Muscle of leg (tissue), 3 donors: ENCODE measurements at regions not wholly inside any gene's neighbourhood (a gene's known extent, or its start where the extent isn't known, plus 50 kb on each side); places are given as distances from the start of the nearest gene placed in this dataset.

Experiments
- DNase-seq: peaks from one replicate; pipeline ENCODE4 v3.0.0; 2013
- H3K27ac ChIP-seq: one replicate; pipeline ENCODE4 v1.5.1; 2013; ENCODE audit warnings: mild to moderate bottlenecking, low read length, control low read depth
- H3K27me3 ChIP-seq: one replicate; pipeline ENCODE4 v1.6.1; 2013; ENCODE audit warnings: low read length; ENCODE audit not compliant: control insufficient read depth, insufficient read depth
- H3K36me3 ChIP-seq: one replicate; pipeline ENCODE4 v1.6.1; 2013; ENCODE audit warnings: low read length; ENCODE audit not compliant: control insufficient read depth, insufficient read depth
- H3K4me1 ChIP-seq: one replicate; pipeline ENCODE4 v1.6.1; 2013; ENCODE audit warnings: low read length; ENCODE audit not compliant: control insufficient read depth, insufficient read depth
- H3K4me3 ChIP-seq: one replicate; pipeline ENCODE4 v1.5.1; 2013; ENCODE audit warnings: low read length, control low read depth
- H3K9me3 ChIP-seq: replicated peaks from 2 replicates; pipeline ENCODE4 v1.6.1; 2013; ENCODE audit warnings: low read depth, low read length; ENCODE audit not compliant: control insufficient read depth
- WGBS: methylation state at CpG from one replicate; pipeline ENCODE4 v1.1.5; 2013; ENCODE audit warnings: missing lambda C conversion rate; ENCODE audit not compliant: insufficient coverage; 5-methylcytosine and 5-hydroxymethylcytosine counted together

GRCh38 chr4:54933579-54933978, 191.8 kb downstream of the KDR start:
- no peak overlapping the region for H3K4me3 ChIP-seq
- no peaks in the 10 kb centered on the region for H3K9me3 ChIP-seq
- no peak for DNase-seq
- 100% methylated on average over 2 of the region's 2 CpGs for WGBS
- H3K27me3 ChIP-seq: no peaks in the 10 kb centered on the region
- no peak overlapping the region for H3K27ac ChIP-seq
- peaks cover 8% of the 10 kb centered on the region for H3K4me1 ChIP-seq
- no peaks in the 10 kb centered on the region for H3K36me3 ChIP-seq

GRCh38 chr4:54930226-54930625, 195.2 kb downstream of the KDR start:
- no peaks in the 10 kb centered on the region for H3K9me3 ChIP-seq
- no peaks in the 10 kb centered on the region for H3K27me3 ChIP-seq
- H3K4me1 ChIP-seq: peaks cover 8% of the 10 kb centered on the region
- no peaks in the 10 kb centered on the region for H3K36me3 ChIP-seq
- 41% methylated on average over 4 of the region's 6 CpGs for WGBS
- H3K27ac ChIP-seq: peak overlapping the region; percentile 69
- no peak overlapping the region for H3K4me3 ChIP-seq
- peak; percentile 32 for DNase-seq

- WGBS: 64% methylated on average over 2 of the region's 4 CpGs
- H3K36me3 ChIP-seq: no peaks in the 10 kb centered on the region
- no peaks in the 10 kb centered on the region for H3K27me3 ChIP-seq
- no peaks in the 10 kb centered on the region for H3K9me3 ChIP-seq
- H3K27ac ChIP-seq: peak overlapping the region; percentile 69
- H3K4me3 ChIP-seq: no peak overlapping the region
- peaks cover 8% of the 10 kb centered on the region for H3K4me1 ChIP-seq
- peak; percentile 69 for DNase-seq
Observed at GRCh38 chr4:54929459-54929858, 195.9 kb downstream of the KDR start.

GRCh38 chr4:54924891-54925290, 200.5 kb downstream of the KDR start:
- DNase-seq: no peak
- Histone ChIP-seq H3K27ac (no peak overlapping the region), H3K4me3 (no peak overlapping the region), H3K9me3 (no peaks in the 10 kb centered on the region), H3K4me1 (peaks cover 6% of the 10 kb centered on the region), H3K36me3 (no peaks in the 10 kb centered on the region), H3K27me3 (no peaks in the 10 kb centered on the region)

- Histone ChIP-seq H3K4me3 (no peak overlapping the region), H3K27ac (no peak overlapping the region), H3K9me3 (no peaks in the 10 kb centered on the region), H3K36me3 (no peaks in the 10 kb centered on the region), H3K4me1 (peaks cover 10% of the 10 kb centered on the region), H3K27me3 (no peaks in the 10 kb centered on the region)
- WGBS: 86% methylated on average over 1 of the region's 2 CpGs
- DNase-seq: no peak
Observed at GRCh38 chr4:54915276-54915675, 210.1 kb downstream of the KDR start.

GRCh38 chr4:54914781-54915180, 210.6 kb downstream of the KDR start:
- peaks cover 10% of the 10 kb centered on the region for H3K4me1 ChIP-seq
- H3K9me3 ChIP-seq: no peaks in the 10 kb centered on the region
- WGBS: 50% methylated on average over 1 of the region's 2 CpGs
- no peak overlapping the region for H3K4me3 ChIP-seq
- no peak overlapping the region for H3K27ac ChIP-seq
- no peaks in the 10 kb centered on the region for H3K36me3 ChIP-seq
- H3K27me3 ChIP-seq: no peaks in the 10 kb centered on the region
- DNase-seq: no peak

GRCh38 chr4:54913751-54914526, 211.5 kb downstream of the KDR start:
- peak overlapping the region; percentile 21 for H3K27ac ChIP-seq
- H3K4me3 ChIP-seq: no peak overlapping the region
- H3K9me3 ChIP-seq: no peaks in the 10 kb centered on the region
- peak; percentile 31 for DNase-seq
- H3K4me1 ChIP-seq: peaks cover 10% of the 10 kb centered on the region
- H3K27me3 ChIP-seq: no peaks in the 10 kb centered on the region
- WGBS: 43% methylated on average over 5 of the region's 8 CpGs
- H3K36me3 ChIP-seq: no peaks in the 10 kb centered on the region

GRCh38 chr4:54912155-54912554, 213.2 kb downstream of the KDR start:
- no peak overlapping the region for H3K4me3 ChIP-seq
- no peak overlapping the region for H3K27ac ChIP-seq
- H3K36me3 ChIP-seq: no peaks in the 10 kb centered on the region
- DNase-seq: no peak
- 80% methylated on average over 1 of the region's 3 CpGs for WGBS
- H3K27me3 ChIP-seq: no peaks in the 10 kb centered on the region
- H3K9me3 ChIP-seq: no peaks in the 10 kb centered on the region
- H3K4me1 ChIP-seq: peaks cover 13% of the 10 kb centered on the region

GRCh38 chr4:54909961-54910360, 215.4 kb downstream of the KDR start:
- Histone ChIP-seq H3K4me3 (no peak overlapping the region), H3K27ac (no peak overlapping the region), H3K27me3 (no peaks in the 10 kb centered on the region), H3K4me1 (peaks cover 13% of the 10 kb centered on the region), H3K9me3 (no peaks in the 10 kb centered on the region), H3K36me3 (no peaks in the 10 kb centered on the region)
- no CpG with 5 or more reads among the region's 2 CpGs for WGBS
- DNase-seq: no peak

- DNase-seq: peak; percentile 25
- Histone ChIP-seq H3K27ac (no peak overlapping the region), H3K36me3 (no peaks in the 10 kb centered on the region), H3K4me3 (no peak overlapping the region), H3K9me3 (no peaks in the 10 kb centered on the region), H3K27me3 (no peaks in the 10 kb centered on the region), H3K4me1 (peaks cover 5% of the 10 kb centered on the region)
- 50% methylated on average over 1 of the region's 3 CpGs for WGBS
Observed at GRCh38 chr4:54908763-54909162, 216.6 kb downstream of the KDR start.

GRCh38 chr4:54904953-54905352, 220.4 kb downstream of the KDR start:
- Histone ChIP-seq H3K4me3 (no peak overlapping the region), H3K27ac (no peak overlapping the region), H3K36me3 (no peaks in the 10 kb centered on the region), H3K4me1 (peaks cover 2% of the 10 kb centered on the region), H3K9me3 (no peaks in the 10 kb centered on the region), H3K27me3 (no peaks in the 10 kb centered on the region)
- 88% methylated on average over 1 of the region's 2 CpGs for WGBS
- DNase-seq: no peak
